Ishikawa (cell line): ENCODE measurements at regions not wholly inside any gene's neighbourhood (a gene's known extent, or its start where the extent isn't known, plus 50 kb on each side); places are given as distances from the start of the nearest gene placed in this dataset.

Experiments used
- CEBPB ChIP-seq: IDR thresholded peaks from 2 replicates; pipeline ENCODE4 v1.6.1; 2012
- CREB1 ChIP-seq: IDR thresholded peaks from 2 replicates; pipeline ENCODE4 v1.6.1; 2012; ENCODE audit warnings: low read depth
- EGR1 ChIP-seq: IDR thresholded peaks from 2 replicates; pipeline ENCODE4 v1.6.1; 2012
- EP300 ChIP-seq: IDR thresholded peaks from 2 replicates; pipeline ENCODE4 v1.6.1; 2012; ENCODE audit warnings: borderline replicate concordance
- FOXM1 ChIP-seq: IDR thresholded peaks from 2 replicates; pipeline ENCODE4 v1.6.1; 2012; ENCODE audit warnings: low read depth, borderline replicate concordance
- NFIC ChIP-seq: IDR thresholded peaks from 2 replicates; pipeline ENCODE4 v1.6.1; 2012
- RAD21 ChIP-seq: IDR thresholded peaks from 2 replicates; pipeline ENCODE4 v1.6.1; 2012; ENCODE audit warnings: low read depth
- TAF1 ChIP-seq: IDR thresholded peaks from 2 replicates; pipeline ENCODE4 v1.6.1; 2012; ENCODE audit warnings: low read depth, mild to moderate bottlenecking
- TCF12 ChIP-seq: IDR thresholded peaks from 2 replicates; pipeline ENCODE4 v1.6.1; 2012; ENCODE audit warnings: low read depth
- TEAD4 ChIP-seq: IDR thresholded peaks from 2 replicates; pipeline ENCODE4 v1.6.1; 2012
- YY1 ChIP-seq: IDR thresholded peaks from 2 replicates; pipeline ENCODE4 v1.6.1; 2012; ENCODE audit warnings: low read depth
- ZBTB7A ChIP-seq: IDR thresholded peaks from 2 replicates; pipeline ENCODE4 v1.6.1; 2012; ENCODE audit warnings: low read depth
- TF ChIP-seq, protein P1 (sequence below): IDR thresholded peaks from 2 replicates; pipeline ENCODE4 v1.6.1; 2012
- TF ChIP-seq, protein P2 (sequence below): IDR thresholded peaks from 2 replicates; pipeline ENCODE4 v1.6.1; 2012; ENCODE audit warnings: low read depth, mild to moderate bottlenecking
- TF ChIP-seq, protein P3 (sequence below): IDR thresholded peaks from 2 replicates; pipeline ENCODE4 v1.6.1; 2012

DNA sequence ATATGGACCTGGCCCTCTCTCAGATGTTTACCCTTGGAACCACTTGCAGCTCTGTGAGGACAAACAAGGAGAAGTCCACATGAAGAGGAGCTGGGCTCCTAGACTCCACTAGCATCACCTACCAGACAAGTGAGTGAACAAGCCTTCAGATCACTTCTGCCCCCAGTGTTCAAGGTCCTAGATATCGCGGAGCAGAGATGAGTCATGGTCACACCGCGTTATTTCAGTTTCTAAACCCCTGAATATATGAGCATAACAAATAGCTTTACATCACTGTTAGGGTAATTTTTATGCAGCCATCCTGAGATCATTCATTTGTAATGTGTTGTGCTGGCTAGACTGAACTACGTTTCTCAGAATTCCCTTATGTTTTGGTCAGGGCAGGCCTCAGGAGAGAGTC, 77.0 kb upstream of the DAP start:
- no peak for TF ChIP-seq TCF12
- TF ChIP-seq, protein P1, sequence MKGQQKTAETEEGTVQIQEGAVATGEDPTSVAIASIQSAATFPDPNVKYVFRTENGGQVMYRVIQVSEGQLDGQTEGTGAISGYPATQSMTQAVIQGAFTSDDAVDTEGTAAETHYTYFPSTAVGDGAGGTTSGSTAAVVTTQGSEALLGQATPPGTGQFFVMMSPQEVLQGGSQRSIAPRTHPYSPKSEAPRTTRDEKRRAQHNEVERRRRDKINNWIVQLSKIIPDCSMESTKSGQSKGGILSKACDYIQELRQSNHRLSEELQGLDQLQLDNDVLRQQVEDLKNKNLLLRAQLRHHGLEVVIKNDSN = no peak
- TF ChIP-seq, protein P2, sequence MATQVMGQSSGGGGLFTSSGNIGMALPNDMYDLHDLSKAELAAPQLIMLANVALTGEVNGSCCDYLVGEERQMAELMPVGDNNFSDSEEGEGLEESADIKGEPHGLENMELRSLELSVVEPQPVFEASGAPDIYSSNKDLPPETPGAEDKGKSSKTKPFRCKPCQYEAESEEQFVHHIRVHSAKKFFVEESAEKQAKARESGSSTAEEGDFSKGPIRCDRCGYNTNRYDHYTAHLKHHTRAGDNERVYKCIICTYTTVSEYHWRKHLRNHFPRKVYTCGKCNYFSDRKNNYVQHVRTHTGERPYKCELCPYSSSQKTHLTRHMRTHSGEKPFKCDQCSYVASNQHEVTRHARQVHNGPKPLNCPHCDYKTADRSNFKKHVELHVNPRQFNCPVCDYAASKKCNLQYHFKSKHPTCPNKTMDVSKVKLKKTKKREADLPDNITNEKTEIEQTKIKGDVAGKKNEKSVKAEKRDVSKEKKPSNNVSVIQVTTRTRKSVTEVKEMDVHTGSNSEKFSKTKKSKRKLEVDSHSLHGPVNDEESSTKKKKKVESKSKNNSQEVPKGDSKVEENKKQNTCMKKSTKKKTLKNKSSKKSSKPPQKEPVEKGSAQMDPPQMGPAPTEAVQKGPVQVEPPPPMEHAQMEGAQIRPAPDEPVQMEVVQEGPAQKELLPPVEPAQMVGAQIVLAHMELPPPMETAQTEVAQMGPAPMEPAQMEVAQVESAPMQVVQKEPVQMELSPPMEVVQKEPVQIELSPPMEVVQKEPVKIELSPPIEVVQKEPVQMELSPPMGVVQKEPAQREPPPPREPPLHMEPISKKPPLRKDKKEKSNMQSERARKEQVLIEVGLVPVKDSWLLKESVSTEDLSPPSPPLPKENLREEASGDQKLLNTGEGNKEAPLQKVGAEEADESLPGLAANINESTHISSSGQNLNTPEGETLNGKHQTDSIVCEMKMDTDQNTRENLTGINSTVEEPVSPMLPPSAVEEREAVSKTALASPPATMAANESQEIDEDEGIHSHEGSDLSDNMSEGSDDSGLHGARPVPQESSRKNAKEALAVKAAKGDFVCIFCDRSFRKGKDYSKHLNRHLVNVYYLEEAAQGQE = no peak
- no peak for TF ChIP-seq EGR1
- no peak for TF ChIP-seq RAD21
- TF ChIP-seq FOXM1 = no peak

DNA sequence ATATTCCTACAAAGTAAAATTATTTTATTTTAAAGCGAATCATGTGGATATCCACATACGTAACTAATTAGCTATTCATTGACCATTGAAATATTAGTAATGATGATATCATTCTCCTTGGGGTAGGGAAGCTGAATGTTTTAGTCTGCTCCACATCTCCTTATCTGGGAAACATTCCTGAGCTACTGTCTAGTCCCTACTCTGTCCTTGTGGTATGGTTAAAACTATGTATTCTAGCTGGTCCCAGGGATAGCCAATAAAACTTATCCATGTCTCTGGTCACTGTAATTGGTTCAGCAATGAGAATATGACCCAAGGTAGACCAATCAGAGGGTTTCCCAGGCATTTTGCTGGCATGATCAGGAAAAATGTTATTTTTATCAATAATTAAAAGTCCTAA, 76.0 kb upstream of the DAP start:
- no peak for TF ChIP-seq TEAD4
- TF ChIP-seq EGR1 = no peak
- TF ChIP-seq, protein P3, sequence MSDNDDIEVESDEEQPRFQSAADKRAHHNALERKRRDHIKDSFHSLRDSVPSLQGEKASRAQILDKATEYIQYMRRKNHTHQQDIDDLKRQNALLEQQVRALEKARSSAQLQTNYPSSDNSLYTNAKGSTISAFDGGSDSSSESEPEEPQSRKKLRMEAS = no peak
- TF ChIP-seq CEBPB = no peak
- TF ChIP-seq TAF1 = no peak
- TF ChIP-seq CREB1 = no peak

DNA sequence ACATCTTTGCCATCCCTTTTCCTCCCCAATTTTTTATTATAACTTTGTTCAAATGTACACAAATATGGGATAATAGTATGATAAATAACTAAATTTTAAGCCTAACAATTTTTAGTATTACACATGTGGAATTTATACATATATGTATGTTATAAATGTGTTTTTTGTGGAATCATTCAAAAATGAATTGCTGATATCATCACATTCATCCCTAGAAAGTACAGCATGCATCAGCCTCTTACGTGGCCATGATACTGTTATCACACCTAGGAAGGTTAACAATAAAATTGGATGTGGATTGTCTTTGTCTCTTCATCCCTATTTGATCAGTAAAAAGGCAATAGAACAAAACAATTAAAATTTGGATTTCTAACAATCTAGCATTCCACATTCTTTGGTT, 73.7 kb upstream of the DAP start:
- no peak for TF ChIP-seq YY1

DNA sequence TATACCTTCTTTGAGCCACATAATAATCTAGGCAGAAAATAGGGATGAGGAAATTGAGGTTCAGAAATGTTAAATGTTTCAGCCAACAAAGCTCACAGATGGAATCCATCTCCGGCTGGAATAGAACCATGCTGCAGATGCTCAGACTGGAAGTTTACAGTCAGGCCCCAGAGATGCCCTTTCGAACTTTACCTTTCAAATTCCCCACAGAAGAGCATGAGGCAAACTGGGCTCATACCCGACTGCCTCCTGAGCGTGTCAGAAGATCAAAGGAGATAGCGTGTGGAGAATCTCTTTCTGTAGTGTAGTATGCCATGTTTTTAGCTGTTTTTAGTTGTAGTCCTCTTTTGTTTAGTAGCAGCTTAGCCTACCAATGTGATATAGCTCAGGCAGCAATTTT, 72.0 kb upstream of the DAP start:
- no peak for TF ChIP-seq TEAD4
- no peak for TF ChIP-seq RAD21
- TF ChIP-seq CEBPB = no peak

DNA sequence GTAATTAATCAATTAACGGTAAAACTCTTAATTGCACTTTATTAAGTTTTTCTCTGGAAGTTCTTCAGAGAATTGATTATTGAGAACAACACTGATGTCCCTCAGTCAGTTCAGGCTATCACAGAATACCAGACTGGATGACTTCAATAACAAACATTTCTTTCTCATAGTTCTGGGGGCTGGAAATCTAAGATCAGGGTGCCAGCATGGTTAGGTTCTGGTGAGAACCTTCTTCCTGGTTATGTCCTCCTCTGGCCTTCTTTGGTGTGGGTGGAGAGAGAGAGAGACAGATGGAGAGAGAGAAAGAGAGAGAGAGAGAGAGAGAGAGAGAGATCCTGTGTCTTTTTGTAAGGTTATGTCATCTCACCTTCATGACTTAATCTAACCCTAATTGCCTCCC, 71.4 kb upstream of the DAP start:
- TF ChIP-seq CEBPB (no peak), TAF1 (no peak), TEAD4 (no peak), ZBTB7A (no peak), EGR1 (no peak), CREB1 (no peak), EP300 (no peak), NFIC (no peak), TCF12 (no peak), RAD21 (no peak)
- TF ChIP-seq, protein P1 = no peak
- TF ChIP-seq, protein P3 = no peak

DNA sequence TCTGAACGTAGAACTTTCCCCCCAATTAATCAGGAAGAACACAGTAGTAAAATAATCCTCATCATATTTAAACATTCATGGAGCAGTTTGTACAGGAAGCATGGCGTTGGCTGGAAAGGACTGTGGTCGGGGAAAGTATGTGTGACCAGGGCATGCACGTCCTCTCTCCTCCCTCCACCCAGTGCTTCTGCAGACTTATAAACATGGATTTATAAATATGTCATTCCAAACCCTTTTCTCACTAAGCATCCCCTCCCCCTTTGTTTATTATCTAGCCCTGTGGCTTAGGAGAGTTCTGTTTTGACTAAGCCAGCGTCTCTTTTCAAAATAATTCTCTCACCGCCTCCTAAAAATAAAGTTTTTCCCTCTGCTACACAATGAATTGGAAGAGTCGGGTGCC, 70.4 kb upstream of the DAP start:
- TF ChIP-seq EGR1 (no peak), CREB1 (no peak), YY1 (no peak), TEAD4 (no peak)
- TF ChIP-seq, protein P2 = no peak

DNA sequence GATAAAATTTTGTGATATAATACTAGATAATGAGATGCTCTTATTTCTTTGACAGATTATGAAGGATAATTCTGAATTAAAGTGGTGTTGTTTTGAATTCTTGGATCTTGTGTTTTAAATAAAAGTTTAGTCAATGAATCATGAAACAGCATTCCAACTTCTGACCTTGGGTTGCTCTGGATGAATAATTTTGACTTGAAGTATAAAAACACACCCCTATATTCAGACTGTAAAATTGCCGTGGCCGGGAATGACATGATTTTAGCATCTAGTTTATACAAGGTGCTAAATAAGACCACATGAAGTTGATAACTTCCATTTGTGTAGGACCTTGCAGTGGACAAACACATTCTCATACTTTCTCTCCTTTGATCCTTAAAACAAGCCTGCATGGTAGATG, 67.2 kb upstream of the DAP start:
- TF ChIP-seq TAF1 (no peak), EP300 (no peak), CREB1 (no peak), FOXM1 (no peak), EGR1 (no peak), CEBPB (no peak), YY1 (no peak), TEAD4 (no peak), NFIC (no peak), ZBTB7A (no peak), TCF12 (no peak)
- TF ChIP-seq, protein P2 = no peak
- TF ChIP-seq, protein P3 = no peak
